ENCODE measurements at regions not wholly inside any gene's neighbourhood (a gene's known extent, or its start where the extent isn't known, plus 50 kb on each side); places are given as distances from the start of the nearest gene placed in this dataset.

GRCh38 chr3:89682556-89682955, 575.1 kb downstream of the EPHA3 start:
- H3K4me3 ChIP-seq: no peak overlapping the region
- DNase-seq (no peak), ATAC-seq (no peak)
- TF ChIP-seq CTCF (IDR thresholded peaks at IDR 0.05): no peak
- H3K9me3 ChIP-seq: no peaks in the 10 kb centered on the region
- H3K36me3 ChIP-seq: no peaks in the 10 kb centered on the region
- no peaks in the 10 kb centered on the region for H3K4me1 ChIP-seq
- no peaks in the 10 kb centered on the region for H3K27me3 ChIP-seq
- no peak overlapping the region for H3K27ac ChIP-seq
- 71 to 78% methylated on average over 2 of the region's 2 CpGs for WGBS, 2 donors
- intact Hi-C loops (cut with DNase I): no loop called here

- Histone ChIP-seq H3K36me3 (no peaks in the 10 kb centered on the region), H3K27me3 (no peaks in the 10 kb centered on the region), H3K4me3 (no peak overlapping the region), H3K9me3 (no peaks in the 10 kb centered on the region), H3K27ac (no peak overlapping the region), H3K4me1 (no peaks in the 10 kb centered on the region)
- no peak for TF ChIP-seq CTCF (IDR thresholded peaks at IDR 0.05)
- intact Hi-C loops (cut with DNase I): no loop called here
- no peak for ATAC-seq
- WGBS, 2 donors: 91 to 96% methylated on average over 1 of the region's 1 CpG
- DNase-seq: no peak
Observed at GRCh38 chr3:89685731-89686130, 578.3 kb downstream of the EPHA3 start.

GRCh38 chr3:89690646-89691045, 583.2 kb downstream of the EPHA3 start:
- TF ChIP-seq CTCF (IDR thresholded peaks at IDR 0.05): no peak
- Histone ChIP-seq H3K4me3 (no peak overlapping the region), H3K27ac (no peak overlapping the region), H3K4me1 (no peaks in the 10 kb centered on the region), H3K9me3 (no peaks in the 10 kb centered on the region), H3K36me3 (no peaks in the 10 kb centered on the region), H3K27me3 (no peaks in the 10 kb centered on the region)
- no peak for ATAC-seq
- intact Hi-C loops (cut with DNase I): no loop called here
- WGBS, 2 donors: 39 to 52% methylated on average over 2 of the region's 2 CpGs
- no peak for DNase-seq

- intact Hi-C loops (cut with DNase I): no loop called here
- Histone ChIP-seq H3K36me3 (no peaks in the 10 kb centered on the region), H3K27ac (peak overlapping the region in 2 of 10 donors; percentile 12 to 14), H3K9me3 (no peaks in the 10 kb centered on the region), H3K4me1 (no peaks in the 10 kb centered on the region), H3K27me3 (no peaks in the 10 kb centered on the region), H3K4me3 (no peak overlapping the region)
- no peak for TF ChIP-seq CTCF (IDR thresholded peaks at IDR 0.05)
- WGBS, 2 donors: 50 to 67% methylated on average over 1 of the region's 1 CpG
- ATAC-seq (peak in 3 of 8 donors; percentile 51 to 56 (median 55)), DNase-seq (no peak)
Observed at GRCh38 chr3:89692601-89693000, 585.2 kb downstream of the EPHA3 start.

Measured in heart right ventricle (tissue), 16 donors.